ENCODE measurements at regions not wholly inside any gene's neighbourhood (a gene's known extent, or its start where the extent isn't known, plus 50 kb on each side); places are given as distances from the start of the nearest gene placed in this dataset.

DNA sequence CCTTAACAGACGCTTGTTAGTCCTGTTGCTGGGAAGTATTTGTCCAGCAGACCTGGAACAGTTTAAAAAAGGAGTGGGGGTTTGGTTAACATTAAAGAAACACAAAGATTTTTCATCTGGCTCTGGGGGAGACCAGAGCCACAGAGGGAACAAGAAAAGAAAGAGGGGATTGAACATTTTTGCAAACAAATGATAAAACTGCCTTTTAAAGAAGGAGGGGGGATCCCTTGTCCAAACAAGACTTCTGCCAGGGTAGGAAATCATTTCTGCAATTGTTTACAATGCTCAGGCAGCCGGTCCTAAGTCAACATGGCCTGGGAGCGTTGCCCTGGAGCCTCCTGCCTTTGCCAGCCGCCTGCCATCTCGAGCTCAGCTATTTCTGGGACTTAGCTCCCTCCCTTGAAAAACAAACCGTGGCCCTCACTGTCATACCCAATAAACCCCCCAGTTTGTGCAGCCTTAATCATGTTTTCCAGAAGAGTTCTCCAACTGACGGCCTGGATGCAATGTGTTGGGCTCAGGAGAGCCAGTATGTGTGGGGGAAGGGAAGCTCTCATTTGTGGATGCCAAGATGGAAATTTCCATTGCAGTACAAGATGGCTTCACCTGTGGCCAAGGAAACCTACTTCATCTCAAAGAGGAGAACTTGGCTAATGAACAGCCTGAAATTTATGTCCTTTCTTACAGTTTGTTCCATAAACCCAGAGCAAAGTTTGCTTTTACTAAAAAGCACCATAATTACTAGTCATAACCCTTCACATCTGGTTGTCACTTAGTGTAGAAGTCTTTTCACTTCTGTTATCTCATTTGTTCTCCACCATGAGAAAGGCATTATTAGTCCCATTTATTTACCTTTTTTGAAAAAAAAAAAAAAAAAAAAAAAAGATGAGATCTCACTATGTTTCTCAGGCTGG lies 75.9 kb upstream of the RNU6-1 start:
- TF ChIP-seq EZH2 (IDR thresholded peaks at IDR 0.05; ENCODE audit: low read length, unreplicated experiment) = no peak
- TF ChIP-seq, protein P1, sequence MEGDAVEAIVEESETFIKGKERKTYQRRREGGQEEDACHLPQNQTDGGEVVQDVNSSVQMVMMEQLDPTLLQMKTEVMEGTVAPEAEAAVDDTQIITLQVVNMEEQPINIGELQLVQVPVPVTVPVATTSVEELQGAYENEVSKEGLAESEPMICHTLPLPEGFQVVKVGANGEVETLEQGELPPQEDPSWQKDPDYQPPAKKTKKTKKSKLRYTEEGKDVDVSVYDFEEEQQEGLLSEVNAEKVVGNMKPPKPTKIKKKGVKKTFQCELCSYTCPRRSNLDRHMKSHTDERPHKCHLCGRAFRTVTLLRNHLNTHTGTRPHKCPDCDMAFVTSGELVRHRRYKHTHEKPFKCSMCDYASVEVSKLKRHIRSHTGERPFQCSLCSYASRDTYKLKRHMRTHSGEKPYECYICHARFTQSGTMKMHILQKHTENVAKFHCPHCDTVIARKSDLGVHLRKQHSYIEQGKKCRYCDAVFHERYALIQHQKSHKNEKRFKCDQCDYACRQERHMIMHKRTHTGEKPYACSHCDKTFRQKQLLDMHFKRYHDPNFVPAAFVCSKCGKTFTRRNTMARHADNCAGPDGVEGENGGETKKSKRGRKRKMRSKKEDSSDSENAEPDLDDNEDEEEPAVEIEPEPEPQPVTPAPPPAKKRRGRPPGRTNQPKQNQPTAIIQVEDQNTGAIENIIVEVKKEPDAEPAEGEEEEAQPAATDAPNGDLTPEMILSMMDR (conservative IDR thresholded peaks at IDR 0.05; ENCODE audit: low read depth, low read length) = no peak
